ENCODE measurements at regions not wholly inside any gene's neighbourhood (a gene's known extent, or its start where the extent isn't known, plus 50 kb on each side); places are given as distances from the start of the nearest gene placed in this dataset.

DNA sequence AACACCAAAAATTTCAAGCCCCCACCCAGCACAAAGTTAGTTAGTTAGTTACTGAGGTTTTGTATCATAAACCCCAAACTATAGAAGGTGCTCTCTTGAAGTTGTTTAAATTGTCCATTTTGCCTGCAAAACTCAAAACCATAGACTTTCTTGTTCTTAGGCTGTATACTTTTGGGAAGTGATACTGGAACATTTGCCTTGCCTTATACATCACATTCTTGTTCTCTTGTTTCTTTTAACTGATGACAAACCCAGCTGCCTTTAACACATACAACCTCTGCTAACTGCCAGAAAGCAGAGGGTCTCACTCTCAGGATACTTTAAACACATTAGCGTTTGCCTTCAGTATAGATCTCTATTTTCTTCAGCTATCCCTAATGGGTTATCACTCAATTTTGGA lies 570.5 kb downstream of the MRPL39 start:
- Mint-ChIP-seq H3K9me3 (no peaks in the 10 kb centered on the region), H3K4me1 (peaks cover 2% of the 10 kb centered on the region), H3K36me3 (ENCODE audit: low read depth) (no peaks in the 10 kb centered on the region), H3K27me3 (no peaks in the 10 kb centered on the region), H3K27ac (no peak overlapping the region), H3K4me3 (no peak overlapping the region)
- intact Hi-C loops (cut with micrococcal nuclease): no loop called here
- no peak for DNase-seq

GRCh38 chr21:25031750-25032149 lies 575.5 kb downstream of the MRPL39 start:
- H3K27ac Mint-ChIP-seq: no peak overlapping the region
- H3K9me3 Mint-ChIP-seq: no peaks in the 10 kb centered on the region
- no peaks in the 10 kb centered on the region for H3K36me3 Mint-ChIP-seq (ENCODE audit: low read depth)
- no peaks in the 10 kb centered on the region for H3K27me3 Mint-ChIP-seq
- H3K4me3 Mint-ChIP-seq: no peak overlapping the region
- no peaks in the 10 kb centered on the region for H3K4me1 Mint-ChIP-seq
- intact Hi-C loops (cut with micrococcal nuclease): no loop called here
- no peak for DNase-seq

DNA sequence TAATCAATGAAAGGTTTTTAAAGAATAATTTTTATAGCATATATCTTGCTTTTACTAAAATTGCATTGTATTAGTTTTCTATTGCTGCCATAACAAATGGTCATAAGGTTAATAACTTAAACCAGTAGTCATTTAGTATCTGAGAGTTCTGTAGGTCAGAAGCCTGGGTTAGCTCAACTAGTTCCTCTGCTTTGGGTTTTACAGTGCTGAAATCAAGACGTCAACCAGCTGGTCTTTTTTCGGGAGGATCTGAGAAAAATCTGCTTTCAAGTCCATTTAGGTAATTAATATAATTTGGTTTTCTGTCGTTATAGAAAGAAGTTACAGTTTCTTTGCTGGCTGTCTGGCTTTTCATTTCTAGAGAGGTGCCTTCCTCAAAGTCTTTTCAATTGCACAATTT lies 577.7 kb downstream of the MRPL39 start:
- no peak overlapping the region for H3K4me3 Mint-ChIP-seq
- H3K27ac Mint-ChIP-seq: no peak overlapping the region
- H3K36me3 Mint-ChIP-seq (ENCODE audit: low read depth): no peaks in the 10 kb centered on the region
- H3K9me3 Mint-ChIP-seq: peaks cover 4% of the 10 kb centered on the region
- H3K27me3 Mint-ChIP-seq: no peaks in the 10 kb centered on the region
- DNase-seq: no peak
- no peaks in the 10 kb centered on the region for H3K4me1 Mint-ChIP-seq
- intact Hi-C loops (cut with micrococcal nuclease): no loop called here

DNA sequence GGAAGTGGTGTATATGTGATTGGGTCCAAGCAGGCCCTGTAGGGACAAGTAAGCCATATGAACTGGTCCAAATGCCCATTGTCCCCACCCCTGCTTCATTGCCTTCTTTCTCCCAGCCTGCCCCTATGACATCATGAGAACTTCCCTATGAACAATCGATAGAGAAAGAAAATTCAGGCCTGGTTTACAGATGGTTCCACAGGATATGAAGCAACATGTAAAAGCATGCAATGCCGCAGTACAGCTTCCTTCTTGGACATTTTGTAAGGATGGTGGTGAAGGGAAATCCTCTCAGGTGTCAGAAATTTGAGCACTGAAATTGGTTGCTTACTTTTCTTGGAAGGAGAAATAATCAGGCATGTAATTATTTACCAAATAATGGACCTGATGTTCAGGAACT lies 581.7 kb downstream of the MRPL39 start:
- intact Hi-C loops (cut with micrococcal nuclease): no loop called here
- H3K9me3 Mint-ChIP-seq: peaks cover 9% of the 10 kb centered on the region
- H3K27ac Mint-ChIP-seq: no peak overlapping the region
- H3K36me3 Mint-ChIP-seq (ENCODE audit: low read depth): no peaks in the 10 kb centered on the region
- no peak for DNase-seq
- no peaks in the 10 kb centered on the region for H3K4me1 Mint-ChIP-seq
- no peak overlapping the region for H3K4me3 Mint-ChIP-seq
- H3K27me3 Mint-ChIP-seq: no peaks in the 10 kb centered on the region

DNA sequence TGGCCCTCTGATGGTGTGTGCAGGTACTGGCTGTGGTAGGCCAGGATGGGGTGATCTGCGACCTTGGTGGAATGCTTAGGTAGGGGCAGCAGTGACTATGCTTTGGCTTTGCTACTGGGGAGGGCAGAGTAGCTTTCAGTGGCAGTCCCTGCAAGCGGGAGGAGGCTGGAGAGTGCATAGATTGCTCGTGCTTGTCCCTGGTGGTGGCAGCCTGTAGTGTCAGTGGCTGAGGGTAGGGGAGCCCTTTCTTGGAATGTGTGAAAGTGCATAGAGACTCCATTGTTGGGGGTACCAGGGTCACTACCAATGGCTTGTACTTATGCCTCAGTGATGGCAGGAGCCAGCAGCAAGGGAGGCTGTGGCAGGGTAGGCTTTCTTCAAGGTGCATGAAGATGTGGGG lies 582.6 kb downstream of the MRPL39 start:
- intact Hi-C loops (cut with micrococcal nuclease): no loop called here
- no peaks in the 10 kb centered on the region for H3K27me3 Mint-ChIP-seq
- DNase-seq: no peak
- H3K9me3 Mint-ChIP-seq: peaks cover 9% of the 10 kb centered on the region
- no peak overlapping the region for H3K27ac Mint-ChIP-seq
- no peaks in the 10 kb centered on the region for H3K4me1 Mint-ChIP-seq
- H3K36me3 Mint-ChIP-seq (ENCODE audit: low read depth): no peaks in the 10 kb centered on the region
- H3K4me3 Mint-ChIP-seq: no peak overlapping the region

DNA sequence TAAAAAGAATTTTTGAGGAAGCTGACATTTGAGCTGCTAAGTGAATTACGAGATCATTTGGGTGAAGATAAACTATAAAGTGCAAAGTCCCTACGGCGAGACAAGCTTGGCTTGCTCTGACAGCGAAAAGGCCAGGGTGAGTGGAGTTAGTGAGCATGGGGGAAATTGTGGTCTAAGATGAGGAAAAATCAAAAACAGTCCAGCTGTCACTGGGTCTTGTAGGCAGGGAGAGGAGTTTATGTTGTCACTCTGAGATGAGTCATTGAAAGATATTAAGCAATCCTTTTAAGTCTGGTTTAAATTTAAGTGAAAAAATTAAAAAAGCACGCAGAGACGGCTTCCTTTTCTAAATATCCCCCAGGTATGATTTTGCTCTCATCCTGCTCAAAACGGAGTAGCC lies 601.9 kb downstream of the MRPL39 start:
- Mint-ChIP-seq H3K27me3 (no peaks in the 10 kb centered on the region), H3K9me3 (no peaks in the 10 kb centered on the region), H3K36me3 (ENCODE audit: low read depth) (no peaks in the 10 kb centered on the region), H3K4me3 (no peak overlapping the region), H3K27ac (no peak overlapping the region), H3K4me1 (no peaks in the 10 kb centered on the region)
- no peak for DNase-seq
- intact Hi-C loops (cut with micrococcal nuclease): no loop called here

DNA sequence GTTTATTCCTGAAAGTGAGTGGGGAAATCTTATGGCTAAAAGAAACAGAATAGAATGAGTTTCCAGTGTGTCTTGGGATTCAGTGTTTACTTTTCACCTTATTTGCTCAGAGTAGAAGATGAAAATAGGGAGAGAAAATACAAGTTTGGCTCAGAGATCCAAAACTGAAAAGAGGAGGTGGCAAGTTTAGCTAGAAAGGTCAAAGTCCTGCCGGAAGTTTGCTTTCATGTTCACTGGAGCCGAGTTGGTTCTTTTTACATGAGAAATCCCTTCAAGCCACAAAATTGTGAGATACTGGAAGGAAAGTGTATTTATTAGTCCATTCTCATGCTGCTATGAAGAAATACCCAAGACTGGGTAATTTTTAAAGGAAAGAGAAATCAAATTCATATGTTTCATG lies 604.6 kb downstream of the MRPL39 start:
- Mint-ChIP-seq H3K27ac (no peak overlapping the region), H3K4me3 (no peak overlapping the region), H3K9me3 (no peaks in the 10 kb centered on the region), H3K4me1 (no peaks in the 10 kb centered on the region), H3K27me3 (no peaks in the 10 kb centered on the region), H3K36me3 (ENCODE audit: low read depth) (no peaks in the 10 kb centered on the region)
- DNase-seq: no peak
- intact Hi-C loops (cut with micrococcal nuclease): no loop called here

DNA sequence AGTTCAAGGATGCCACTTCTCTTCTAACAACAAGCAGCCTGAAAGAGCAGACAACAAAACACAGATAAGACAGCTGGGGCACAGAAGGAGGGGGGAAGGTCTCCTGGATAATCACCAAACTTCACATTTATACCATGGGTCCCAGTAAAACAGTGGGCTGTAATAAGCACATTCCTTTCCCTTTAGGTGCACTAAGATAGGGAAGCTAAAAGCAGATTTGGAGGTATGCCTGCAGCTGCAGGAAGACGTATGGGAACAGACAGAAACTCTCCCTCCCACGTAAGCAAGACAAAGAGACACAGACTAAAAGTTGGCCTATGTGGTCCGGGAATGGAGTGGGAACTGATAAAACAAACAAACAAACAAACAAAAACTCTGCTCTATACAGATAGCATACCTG lies 612.1 kb downstream of the MRPL39 start:
- H3K36me3 Mint-ChIP-seq (ENCODE audit: low read depth): no peaks in the 10 kb centered on the region
- no peaks in the 10 kb centered on the region for H3K27me3 Mint-ChIP-seq
- H3K4me1 Mint-ChIP-seq: no peaks in the 10 kb centered on the region
- DNase-seq: no peak
- H3K9me3 Mint-ChIP-seq: no peaks in the 10 kb centered on the region
- intact Hi-C loops (cut with micrococcal nuclease): no loop called here
- no peak overlapping the region for H3K27ac Mint-ChIP-seq
- no peak overlapping the region for H3K4me3 Mint-ChIP-seq

DNA sequence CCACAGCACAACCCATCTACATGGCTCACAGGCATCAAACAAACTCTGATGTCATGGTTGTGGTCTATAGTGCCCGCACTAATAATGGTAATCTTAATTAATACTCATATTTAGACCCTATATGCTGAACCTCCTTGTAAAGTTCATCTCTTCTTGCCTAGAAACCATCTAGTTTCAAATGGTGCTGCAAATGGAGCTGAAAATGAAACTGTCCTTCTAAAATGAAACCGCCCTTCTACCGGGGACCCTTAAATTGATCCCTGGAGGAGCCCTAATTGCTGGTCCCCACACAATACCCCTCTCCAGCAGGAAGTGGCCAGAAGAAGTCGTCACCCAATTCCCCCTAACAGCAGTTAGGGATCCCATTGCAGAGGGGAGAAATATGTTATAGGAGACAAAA lies 612.6 kb downstream of the MRPL39 start:
- intact Hi-C loops (cut with micrococcal nuclease): no loop called here
- Mint-ChIP-seq H3K27ac (no peak overlapping the region), H3K4me1 (no peaks in the 10 kb centered on the region), H3K36me3 (ENCODE audit: low read depth) (no peaks in the 10 kb centered on the region), H3K4me3 (no peak overlapping the region), H3K27me3 (no peaks in the 10 kb centered on the region), H3K9me3 (peaks cover 3% of the 10 kb centered on the region)
- no peak for DNase-seq

DNA sequence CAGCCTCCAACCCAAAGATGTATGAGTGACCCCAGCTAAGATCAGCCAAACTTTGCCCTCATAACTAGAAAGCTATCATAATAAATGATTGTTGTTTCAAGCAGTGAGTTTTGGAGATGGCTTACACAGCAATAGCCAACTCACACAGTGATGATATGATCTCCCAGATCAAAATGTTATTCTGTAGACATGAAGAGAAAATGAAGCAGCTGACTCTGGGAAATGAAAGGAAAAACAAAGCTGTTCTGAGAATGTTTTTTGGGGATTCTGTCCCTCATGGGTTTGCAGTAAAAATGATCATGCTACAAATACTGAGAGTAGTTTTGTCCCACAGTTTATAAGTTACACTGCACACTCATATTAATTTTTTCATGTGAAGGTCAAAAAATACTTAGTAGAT lies 617.8 kb downstream of the MRPL39 start:
- Mint-ChIP-seq H3K4me1 (no peaks in the 10 kb centered on the region), H3K27me3 (no peaks in the 10 kb centered on the region), H3K27ac (no peak overlapping the region), H3K36me3 (ENCODE audit: low read depth) (no peaks in the 10 kb centered on the region), H3K9me3 (peaks cover 4% of the 10 kb centered on the region), H3K4me3 (no peak overlapping the region)
- no peak for DNase-seq
- intact Hi-C loops (cut with micrococcal nuclease): no loop called here

DNA sequence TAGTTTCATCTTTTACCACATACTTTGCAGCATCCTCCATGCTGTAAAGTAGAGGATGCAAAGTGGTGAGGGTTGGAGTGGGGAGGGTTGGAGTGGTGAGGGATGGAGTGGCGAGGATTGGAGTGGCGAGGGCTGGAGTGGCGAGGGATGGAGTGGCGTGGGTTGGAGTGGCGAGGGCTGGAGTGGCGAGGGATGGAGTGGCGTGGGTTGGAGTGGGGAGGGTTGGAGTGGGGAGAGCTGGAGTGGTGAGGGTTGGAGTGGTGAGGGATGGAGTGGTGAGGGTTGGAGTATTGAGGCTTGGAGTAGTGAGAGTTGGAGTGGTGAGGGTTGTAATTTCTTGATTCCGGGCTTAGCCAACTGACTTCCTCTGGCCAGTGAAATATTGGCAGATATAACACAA lies 618.3 kb downstream of the MRPL39 start:
- H3K27ac Mint-ChIP-seq: no peak overlapping the region
- no peaks in the 10 kb centered on the region for H3K36me3 Mint-ChIP-seq (ENCODE audit: low read depth)
- intact Hi-C loops (cut with micrococcal nuclease): no loop called here
- H3K27me3 Mint-ChIP-seq: no peaks in the 10 kb centered on the region
- H3K9me3 Mint-ChIP-seq: peaks cover 4% of the 10 kb centered on the region
- H3K4me3 Mint-ChIP-seq: no peak overlapping the region
- no peaks in the 10 kb centered on the region for H3K4me1 Mint-ChIP-seq
- no peak for DNase-seq

DNA sequence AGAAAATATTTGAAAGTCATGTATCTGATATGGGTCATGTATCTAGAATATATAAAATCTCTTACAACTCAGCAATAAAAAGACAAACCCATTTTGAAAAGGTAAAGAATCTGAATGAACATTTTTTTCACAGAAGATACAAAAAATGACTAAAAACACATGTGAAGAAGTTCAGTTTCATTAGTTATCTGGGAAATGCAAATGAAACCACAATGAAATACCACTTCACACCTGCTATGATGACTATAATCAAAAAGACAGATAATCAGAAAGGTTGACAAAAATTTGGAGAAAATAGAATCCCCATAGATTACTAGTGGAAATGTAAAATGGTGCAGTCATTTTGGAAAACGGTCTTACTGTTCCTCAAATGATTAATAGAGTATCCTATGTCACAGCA lies 631.0 kb downstream of the MRPL39 start:
- no peaks in the 10 kb centered on the region for H3K36me3 Mint-ChIP-seq (ENCODE audit: low read depth)
- H3K27ac Mint-ChIP-seq: no peak overlapping the region
- intact Hi-C loops (cut with micrococcal nuclease): no loop called here
- H3K4me3 Mint-ChIP-seq: no peak overlapping the region
- H3K27me3 Mint-ChIP-seq: no peaks in the 10 kb centered on the region
- H3K4me1 Mint-ChIP-seq: no peaks in the 10 kb centered on the region
- peaks cover 6% of the 10 kb centered on the region for H3K9me3 Mint-ChIP-seq
- no peak for DNase-seq

DNA sequence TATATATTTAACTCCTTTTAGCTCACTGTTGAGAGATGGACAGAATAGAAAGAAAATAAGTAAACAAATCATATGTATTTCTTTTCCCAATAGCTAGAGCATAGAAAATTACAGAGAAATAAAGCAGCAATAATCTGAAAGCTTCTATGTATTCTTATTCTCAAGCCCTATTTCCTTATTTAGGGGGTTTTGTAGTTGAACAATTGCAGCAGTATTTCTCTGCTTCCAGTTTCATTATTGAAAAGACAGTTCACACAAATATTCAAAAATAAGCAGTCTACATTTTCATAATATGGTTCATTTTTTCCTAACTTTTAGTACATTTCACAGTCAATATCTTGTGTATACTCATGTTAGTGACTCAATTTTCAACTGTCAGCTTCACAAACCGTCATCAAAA lies 638.2 kb downstream of the MRPL39 start:
- H3K27ac Mint-ChIP-seq: no peak overlapping the region
- intact Hi-C loops (cut with micrococcal nuclease): no loop called here
- no peaks in the 10 kb centered on the region for H3K36me3 Mint-ChIP-seq (ENCODE audit: low read depth)
- DNase-seq: no peak
- H3K4me3 Mint-ChIP-seq: no peak overlapping the region
- H3K4me1 Mint-ChIP-seq: no peaks in the 10 kb centered on the region
- no peaks in the 10 kb centered on the region for H3K27me3 Mint-ChIP-seq
- peaks cover 7% of the 10 kb centered on the region for H3K9me3 Mint-ChIP-seq

DNA sequence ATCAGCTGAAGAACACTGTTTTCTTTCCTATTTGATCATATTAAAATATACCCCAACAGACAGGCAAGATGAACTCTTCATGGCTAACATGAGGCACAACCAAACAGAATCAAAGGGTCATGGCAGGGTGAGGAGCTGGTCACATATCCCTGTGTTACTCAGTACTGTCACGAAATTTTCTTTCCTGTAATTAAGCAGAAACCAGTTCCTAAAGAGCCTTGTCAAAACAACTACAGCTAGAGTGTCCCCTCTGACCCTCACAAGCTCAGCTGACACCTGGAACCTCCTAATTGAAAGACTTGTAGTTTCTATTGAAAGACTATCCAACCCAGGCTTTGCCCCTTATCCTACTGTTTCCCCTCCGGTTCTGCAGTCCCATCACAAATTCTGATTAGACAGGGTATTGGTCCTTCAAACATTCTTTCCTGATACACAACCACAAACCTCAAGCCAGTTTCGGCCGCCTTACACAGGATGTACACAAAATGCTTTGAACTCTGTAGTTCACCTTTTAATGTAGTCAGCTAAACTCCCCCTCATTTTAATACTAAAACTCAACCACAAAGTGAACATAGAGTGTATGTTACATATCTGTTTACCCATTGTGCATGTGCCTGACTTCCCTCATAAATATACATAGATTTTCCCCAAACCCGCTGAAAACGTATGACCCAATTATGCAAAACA lies 651.9 kb downstream of the MRPL39 start:
- no peaks in the 10 kb centered on the region for H3K27me3 Mint-ChIP-seq
- H3K4me1 Mint-ChIP-seq: no peaks in the 10 kb centered on the region
- intact Hi-C loops (cut with micrococcal nuclease): no loop called here
- no peak overlapping the region for H3K4me3 Mint-ChIP-seq
- H3K36me3 Mint-ChIP-seq (ENCODE audit: low read depth): no peaks in the 10 kb centered on the region
- DNase-seq: no peak
- H3K9me3 Mint-ChIP-seq: no peaks in the 10 kb centered on the region
- H3K27ac Mint-ChIP-seq: no peak overlapping the region

- no peak for DNase-seq
- intact Hi-C loops (cut with micrococcal nuclease): no loop called here
- H3K27me3 Mint-ChIP-seq: no peaks in the 10 kb centered on the region
- no peak overlapping the region for H3K4me3 Mint-ChIP-seq
- H3K9me3 Mint-ChIP-seq: no peaks in the 10 kb centered on the region
- no peaks in the 10 kb centered on the region for H3K4me1 Mint-ChIP-seq
- H3K27ac Mint-ChIP-seq: no peak overlapping the region
- H3K36me3 Mint-ChIP-seq (ENCODE audit: low read depth): no peaks in the 10 kb centered on the region
These were observed 659.1 kb downstream of the MRPL39 start for GRCh38 chr21:24948186-24948585.

Measured in activated CD4-positive, alpha-beta T cell treated with anti-CD3 and anti-CD28 coated beads, Interleukin-2, amount 10 ng/mL, durations not matched to agents 24 days and 14 days (primary cell).